ENCODE measurements at regions not wholly inside any gene's neighbourhood (a gene's known extent, or its start where the extent isn't known, plus 50 kb on each side); places are given as distances from the start of the nearest gene placed in this dataset.
"Not testable (repeated sequence)": the region's sequence is repeated elsewhere in the genome, so short reads cannot be mapped to it uniquely, and the experiment has no call there.

- TF ChIP-seq CTCF, POLR2A (IDR thresholded peaks at IDR 0.05): not testable (repeated sequence)
These were observed 240.9 kb downstream of the FAM72C start for GRCh38 chr1:143730890-143731289.

Data from body of pancreas (tissue), 4 donors.